NCI-H2107 treated with DMSO at 0.1 percent for 48 hours (cell line): ENCODE measurements at regions not wholly inside any gene's neighbourhood (a gene's known extent, or its start where the extent isn't known, plus 50 kb on each side); places are given as distances from the start of the nearest gene placed in this dataset.
A peak's percentile ranks its signal among the peaks of the same experiment; 100 is the strongest.
"Not testable (repeated sequence)": the region's sequence is repeated elsewhere in the genome, so short reads cannot be mapped to it uniquely, and the experiment has no call there.

ENCODE experiments used
- DNase-seq: peaks from one replicate; lab custom pipeline; 2025; ENCODE audit not compliant: unreplicated experiment; lab: John Stamatoyannopoulos, UW

DNA sequence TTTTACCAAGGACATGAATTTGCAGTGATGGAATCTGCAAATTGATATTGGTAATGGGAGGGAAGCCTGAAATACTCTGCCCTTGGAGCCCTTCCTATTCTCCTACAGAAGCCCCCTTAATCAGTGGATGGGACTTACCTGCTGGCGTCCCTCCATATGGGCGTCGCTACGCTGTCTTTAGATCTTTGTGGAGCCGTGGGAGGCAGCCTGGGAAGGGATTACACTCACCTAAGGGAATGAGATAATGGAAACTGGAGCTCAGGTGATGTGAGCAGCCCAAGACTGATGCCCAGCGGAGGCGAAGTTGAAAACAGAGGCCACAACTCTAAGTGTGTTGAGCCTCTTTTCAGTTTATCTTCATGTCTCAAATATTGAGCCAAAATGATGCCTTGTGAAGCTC, 306.6 kb downstream of the MYCN start:
- DNase-seq, result no peak

GRCh38 chr2:16246281-16246850, 306.0 kb downstream of the MYCN start:
- DNase-seq, result no peak

DNA sequence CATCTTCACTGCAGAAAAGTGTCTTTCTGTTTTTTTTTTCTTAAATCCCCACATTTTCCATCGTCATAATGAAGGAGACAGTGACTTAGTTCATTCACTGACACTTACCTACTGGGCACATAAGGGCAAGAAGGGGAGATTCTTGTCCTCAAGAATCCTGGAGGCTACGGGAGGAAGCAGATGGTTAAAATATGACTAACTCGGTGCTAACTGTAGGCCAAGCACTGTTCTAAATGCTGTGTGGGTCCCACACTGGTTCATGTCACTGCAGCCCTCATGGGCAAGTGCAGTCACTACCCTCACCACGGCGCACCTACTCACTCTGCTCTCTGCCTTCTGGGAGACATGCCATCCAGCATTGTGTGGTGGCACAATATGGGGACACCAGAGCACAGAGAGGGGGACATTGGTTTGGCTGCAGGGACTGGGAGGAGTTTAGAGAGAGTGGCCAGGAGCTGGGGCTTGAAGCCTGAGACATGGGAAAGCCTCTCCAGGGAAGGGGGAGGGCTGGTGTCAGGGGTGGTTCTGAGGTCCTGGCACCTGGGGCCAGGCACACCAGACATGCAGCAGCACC, 305.2 kb downstream of the MYCN start:
- DNase-seq, result no peak

- no peak for DNase-seq
Measured at GRCh38 chr2:16244966-16245320, 304.6 kb downstream of the MYCN start.

DNA sequence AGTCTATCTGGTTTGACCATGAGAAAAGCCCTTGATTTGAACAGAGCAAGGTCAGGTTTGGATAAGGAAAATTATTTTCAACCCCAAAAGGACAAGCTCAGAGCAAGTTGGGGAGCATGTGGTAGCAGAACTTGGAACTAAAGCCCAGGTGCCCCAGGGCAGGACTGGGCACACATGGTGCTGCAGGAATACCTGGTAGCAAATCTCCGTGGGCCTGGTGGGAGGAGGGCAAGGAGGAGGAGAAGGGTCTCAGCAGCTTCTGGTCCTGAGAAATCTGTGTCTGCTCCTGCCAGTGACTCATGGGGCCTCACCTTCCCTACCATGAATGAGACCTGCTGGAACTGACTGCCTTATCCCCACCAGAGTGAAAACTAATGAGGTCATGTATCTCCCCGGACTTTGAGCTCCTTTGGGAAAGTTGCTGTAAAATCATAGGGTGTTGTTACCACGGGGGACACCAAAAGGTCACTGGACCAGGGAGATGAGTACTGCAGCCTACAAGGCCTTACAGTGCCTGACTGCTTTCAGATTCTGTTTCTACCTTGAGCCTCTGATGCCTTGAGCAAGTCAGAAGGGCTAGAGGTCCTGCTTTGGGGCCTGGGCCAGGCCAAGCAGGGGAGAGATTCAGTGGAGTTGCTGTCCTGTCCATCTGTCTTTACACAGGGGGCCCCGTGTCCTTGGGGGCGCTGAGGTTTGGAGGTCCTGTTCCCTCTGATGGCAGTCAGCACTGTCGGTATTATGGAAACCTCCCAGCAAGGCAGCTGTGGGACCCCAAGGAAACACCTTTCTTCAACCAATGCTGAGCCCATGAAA, 304.0 kb downstream of the MYCN start:
- no peak for DNase-seq

DNA sequence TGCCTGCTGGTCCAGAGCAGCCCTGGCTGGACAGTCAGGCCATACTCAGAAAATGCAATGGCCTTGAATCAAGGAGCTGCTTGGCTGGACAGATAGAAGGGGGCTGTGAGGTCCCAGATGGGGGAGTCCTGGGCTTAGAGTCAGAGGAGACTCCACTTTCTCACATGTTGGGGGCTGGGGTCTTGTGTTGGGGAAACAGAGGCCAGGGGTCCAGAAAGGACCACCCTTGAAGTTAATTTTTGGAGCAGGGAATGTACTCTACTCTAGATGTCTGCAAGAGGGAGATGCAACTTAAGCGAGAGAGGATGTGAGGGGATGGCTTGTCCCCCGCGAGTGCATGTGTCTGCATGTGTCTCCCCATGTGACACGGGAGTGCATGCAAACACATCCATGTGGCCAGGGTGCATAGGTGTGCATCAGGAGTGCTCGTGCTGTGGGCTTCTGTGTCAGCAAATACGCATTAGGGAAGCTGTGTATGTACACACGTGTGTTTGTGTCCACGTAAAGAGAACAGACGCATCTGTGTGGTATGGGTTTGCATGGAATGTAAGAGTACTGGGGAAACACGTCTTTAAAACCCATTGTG, 303.2 kb downstream of the MYCN start:
- no peak for DNase-seq

- DNase-seq, result no peak
Measured at GRCh38 chr2:16242906-16243305, 302.6 kb downstream of the MYCN start.

- no peak for DNase-seq
Measured at GRCh38 chr2:16241166-16242160, 301.1 kb downstream of the MYCN start.

GRCh38 chr2:16240402-16240801, 300.1 kb downstream of the MYCN start:
- DNase-seq, result no peak

- no peak for DNase-seq
Measured at GRCh38 chr2:16239296-16239850, 299.0 kb downstream of the MYCN start.

GRCh38 chr2:16238786-16239185, 298.4 kb downstream of the MYCN start:
- DNase-seq, result no peak

- no peak for DNase-seq
Measured at GRCh38 chr2:16238001-16238761, 297.8 kb downstream of the MYCN start.

GRCh38 chr2:16235747-16236146, 295.4 kb downstream of the MYCN start:
- no peak for DNase-seq

GRCh38 chr2:16235291-16235690, 294.9 kb downstream of the MYCN start:
- DNase-seq, result not testable (repeated sequence)

DNA sequence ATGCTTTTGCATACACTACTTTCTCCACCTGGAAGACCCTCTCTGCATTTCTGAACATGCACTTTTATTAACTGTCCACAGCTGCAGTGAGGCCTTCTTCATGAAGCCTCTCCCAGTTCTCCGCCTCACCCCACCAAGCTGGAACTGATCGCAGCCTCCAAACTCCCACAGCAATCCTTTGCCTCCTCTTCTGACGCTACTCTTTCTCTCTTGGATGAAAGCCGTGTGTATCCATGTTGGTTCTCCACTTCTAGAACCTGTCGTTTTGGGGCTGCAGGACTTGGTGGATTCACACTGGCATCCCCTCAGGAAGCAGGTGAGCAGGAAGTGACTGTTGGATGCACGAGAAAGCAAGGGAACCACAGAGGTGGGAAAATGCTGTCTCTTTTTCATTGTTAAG, 288.6 kb downstream of the MYCN start:
- no peak for DNase-seq

- no peak for DNase-seq
Measured at GRCh38 chr2:16228471-16228870, 288.1 kb downstream of the MYCN start.

DNA sequence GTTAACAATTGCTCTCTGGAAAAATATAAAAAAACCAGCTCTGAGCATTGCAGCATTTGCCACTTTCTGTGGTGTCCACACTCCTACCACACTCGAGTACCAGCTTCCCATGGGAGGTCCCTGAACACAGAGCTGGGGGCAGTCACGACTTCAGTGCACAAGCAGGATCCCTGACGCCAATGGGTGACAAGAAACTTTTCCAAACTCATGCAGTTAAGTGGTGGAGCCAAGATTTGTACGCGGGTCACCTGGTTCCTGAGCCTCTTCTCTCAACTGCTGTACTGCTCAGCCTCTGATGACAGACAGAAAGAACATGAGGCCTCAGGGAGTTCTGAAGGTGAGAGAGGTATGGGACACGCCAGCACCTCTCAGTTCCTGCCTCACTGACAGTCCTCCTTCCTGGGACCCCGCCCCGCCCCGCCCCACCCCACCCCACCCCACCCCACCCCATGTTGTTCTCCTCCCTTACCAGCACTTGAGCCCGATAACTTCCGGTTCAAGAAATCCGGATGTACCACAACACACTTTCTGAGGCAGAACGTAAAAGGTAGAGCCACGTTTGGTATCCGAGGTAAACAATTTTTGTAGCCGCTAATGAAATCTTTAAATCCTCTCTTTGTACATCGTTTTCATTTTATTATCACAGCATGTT, 287.6 kb downstream of the MYCN start:
- no peak for DNase-seq

DNA sequence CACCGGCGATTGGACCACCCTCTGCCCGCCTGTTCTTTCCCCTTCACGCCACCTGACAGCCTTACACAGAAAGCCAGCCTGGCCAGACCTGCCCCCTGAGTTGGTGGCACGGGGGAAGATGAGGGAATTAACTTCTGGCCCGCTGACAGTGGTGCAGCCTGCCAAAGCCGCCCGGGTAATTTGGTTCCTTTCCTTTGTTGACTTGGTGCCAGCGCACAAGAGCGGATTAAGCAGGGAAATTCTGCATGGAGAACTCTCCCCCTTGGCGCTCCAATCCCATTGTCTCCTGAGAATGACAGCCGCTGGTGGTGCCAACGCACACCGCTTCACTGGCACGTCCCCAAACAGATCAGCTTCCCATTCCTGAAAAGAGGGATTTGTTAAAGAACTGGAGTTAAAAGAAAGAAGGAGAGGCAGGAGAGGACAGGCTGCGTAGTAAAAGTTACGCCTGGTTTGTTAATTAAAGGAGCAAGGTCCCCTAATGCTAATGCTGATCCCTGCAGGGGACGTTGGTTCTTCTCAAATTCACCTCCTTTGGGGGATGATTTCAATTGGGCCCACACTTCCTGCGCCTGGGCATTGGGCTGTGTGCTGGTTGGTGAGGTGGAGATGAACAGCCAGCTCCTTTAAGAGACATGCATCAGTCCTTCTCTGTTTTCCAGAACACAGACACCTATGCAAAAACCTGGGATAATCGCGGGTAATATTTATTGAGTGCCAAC, 286.8 kb downstream of the MYCN start:
- DNase-seq, result peak; percentile 31

DNA sequence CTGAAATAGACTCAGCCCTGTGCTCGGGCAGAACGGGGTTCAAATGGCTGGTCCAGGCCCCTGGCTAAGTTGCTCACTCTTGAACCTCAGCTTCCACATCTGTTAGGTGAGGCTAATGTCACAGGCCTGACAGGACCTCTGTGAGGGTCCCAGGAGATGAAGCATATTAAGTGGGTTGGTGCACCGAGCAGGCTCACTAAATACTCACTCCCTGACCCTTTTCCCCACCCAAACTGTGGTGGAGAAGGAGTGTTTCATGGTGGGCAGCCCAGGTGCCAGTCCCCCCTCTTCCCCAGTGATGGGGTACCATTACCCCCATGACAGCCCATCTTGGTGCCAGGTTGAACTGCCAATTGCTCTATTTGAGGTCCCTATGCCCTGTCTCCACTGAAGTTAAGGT, 286.0 kb downstream of the MYCN start:
- no peak for DNase-seq
